Endothelial cell of umbilical vein (primary cell): ENCODE measurements at regions not wholly inside any gene's neighbourhood (a gene's known extent, or its start where the extent isn't known, plus 50 kb on each side); places are given as distances from the start of the nearest gene placed in this dataset.

Experiments
- BruUV-seq: library from RNA; stranded (reverse); fragments of 400-500 nt; replicated peaks from 2 replicates; lab custom pipeline; 2021; lab: Mats Ljungman, UMichigan
- CTCF ChIA-PET: fragments of 300-600, 350-600 bp; sonication (Branson Sonifier 250); formaldehyde crosslinking; loops from one replicate; lab custom pipeline; 2021; ENCODE audit warnings: antibody characterized with exemption, inconsistent platforms; lab: Charles Lee
- POLR2A ChIA-PET: fragments of 300-600, 350-600 bp; sonication (Branson Sonifier 250); formaldehyde crosslinking; loops from one replicate; lab custom pipeline; 2021; ENCODE audit warnings: antibody characterized with exemption, inconsistent platforms; lab: Charles Lee
- DNase-seq: peaks from one replicate; pipeline ENCODE4 v3.0.0-alpha.2; 2011; ENCODE audit warnings: low read depth, low spot score
- FAIRE-seq: peaks from 2 replicates; lab custom pipeline; 2011; peaks lifted over from hg19 to GRCh38; lab: Jason Lieb, UNC
- H2AFZ ChIP-seq: 2 replicates; pipeline ENCODE4 v1.6.0; 2012; ENCODE audit warnings: low read depth, low read length, control low read depth, inconsistent platforms
- H3K27ac ChIP-seq: 2 replicates; pipeline ENCODE4 v1.5.1; 2011; ENCODE audit warnings: low read depth, mild to moderate bottlenecking, control low read depth, low read length, moderate library complexity; ENCODE audit not compliant: insufficient read depth
- H3K27me3 ChIP-seq, 2 experiments: 2 replicates each; pipeline versions ENCODE4 v1.6.0 to v1.6.1; 2011; ENCODE audit warnings: low read length in 2 of 2, mixed read lengths in 1 of 2; ENCODE audit not compliant: control insufficient read depth in 2 of 2, insufficient read depth in 2 of 2
- H3K36me3 ChIP-seq, 2 experiments: 2 replicates in 1 of 2; 3 replicates in 1 of 2; pipeline ENCODE4 v1.5.1; 2011; ENCODE audit warnings: low read length in 2 of 2, mild to moderate bottlenecking in 1 of 2, moderate library complexity in 1 of 2; ENCODE audit not compliant: control insufficient read depth in 2 of 2, insufficient read depth in 2 of 2; ENCODE audit errors: extremely low read depth in 1 of 2
- H3K4me1 ChIP-seq: 3 replicates; pipeline ENCODE4 v1.5.1; 2011; ENCODE audit warnings: mild to moderate bottlenecking, low read length; ENCODE audit not compliant: control insufficient read depth, insufficient read depth; ENCODE audit errors: extremely low read depth
- H3K4me2 ChIP-seq: 2 replicates; pipeline ENCODE4 v1.6.1; 2011; ENCODE audit warnings: low read length, control low read depth, mixed read lengths; ENCODE audit not compliant: insufficient read depth
- H3K4me3 ChIP-seq, 3 experiments: fragments of 200-600 bp in 1 of 3; sonication (generic), shearing (Covaris generic) in 1 of 3; replicated peaks in 1 of 3; 2 replicates each; pipeline ENCODE4 v1.5.1; 2011 to 2016; ENCODE audit warnings: control low read depth in 3 of 3, low read length in 3 of 3, mild to moderate bottlenecking in 2 of 3, inconsistent platforms in 1 of 3, low read depth in 1 of 3, moderate library complexity in 1 of 3; ENCODE audit not compliant: insufficient read depth in 1 of 3
- H3K79me2 ChIP-seq: 2 replicates; pipeline ENCODE4 v1.6.0; 2012; ENCODE audit warnings: low read length, inconsistent platforms; ENCODE audit not compliant: control insufficient read depth, insufficient read depth
- H3K9ac ChIP-seq: replicated peaks from 2 replicates; pipeline ENCODE3; 2011; ENCODE audit warnings: low read length, control low read depth; ENCODE audit not compliant: insufficient read depth; ENCODE audit errors: extremely low read depth
- H3K9me1 ChIP-seq: replicated peaks from 3 replicates; pipeline ENCODE4 v1.6.0; 2011; ENCODE audit warnings: mild to moderate bottlenecking, low read length; ENCODE audit not compliant: control insufficient read depth, insufficient read depth; ENCODE audit errors: extremely low read depth
- H3K9me3 ChIP-seq: replicated peaks from 2 replicates; pipeline ENCODE4 v1.5.1; 2012; ENCODE audit warnings: low read length, inconsistent platforms; ENCODE audit not compliant: control insufficient read depth, insufficient read depth
- H4K20me1 ChIP-seq: replicated peaks from 2 replicates; pipeline ENCODE3; 2011; ENCODE audit warnings: mild to moderate bottlenecking, low read length; ENCODE audit not compliant: control insufficient read depth, insufficient read depth; ENCODE audit errors: extremely low read depth
- CTCF ChIP-seq, 2 donors: IDR thresholded peaks; 1 replicate in 1 of 2; 2 replicates in 1 of 2; pipeline ENCODE4 v1.5.1; 2011; ENCODE audit warnings: low read length in 2 of 2, mild to moderate bottlenecking in 2 of 2, moderate library complexity in 2 of 2, control low read depth in 1 of 2, inconsistent platforms in 1 of 2, low read depth in 1 of 2; ENCODE audit not compliant: insufficient read depth in 1 of 2; ENCODE audit errors: extremely low read depth in 1 of 2
- EZH2 ChIP-seq: IDR thresholded peaks from 2 replicates; pipeline ENCODE4 v1.6.1; 2012; ENCODE audit warnings: borderline replicate concordance, low read depth, mild to moderate bottlenecking, moderate library complexity, low read length, inconsistent platforms; ENCODE audit not compliant: severe bottlenecking
- FOS ChIP-seq: IDR thresholded peaks from 2 replicates; pipeline ENCODE4 v1.6.1; 2011; ENCODE audit warnings: mild to moderate bottlenecking, low read length, moderate library complexity, borderline replicate concordance; ENCODE audit not compliant: insufficient read depth
- GATA2 ChIP-seq: IDR thresholded peaks from 2 replicates; pipeline ENCODE4 v1.7.0; 2011; ENCODE audit warnings: low read depth, mild to moderate bottlenecking, moderate library complexity, mixed read lengths, low read length; ENCODE audit not compliant: insufficient read length, insufficient read depth
- JUN ChIP-seq: IDR thresholded peaks from 2 replicates; pipeline ENCODE4 v1.6.1; 2011; ENCODE audit warnings: borderline replicate concordance, low read depth; ENCODE audit not compliant: insufficient read length, insufficient read depth
- MAX ChIP-seq: IDR thresholded peaks from 2 replicates; pipeline ENCODE4 v1.6.1; 2011; ENCODE audit not compliant: insufficient read depth, insufficient read length
- MYC ChIP-seq: IDR thresholded peaks from one replicate; pipeline ENCODE4 v1.6.1; 2011; ENCODE audit warnings: mild to moderate bottlenecking, low read depth, low read length
- POLR2A ChIP-seq: IDR thresholded peaks from 2 replicates; pipeline ENCODE4 v1.6.1; 2012; ENCODE audit warnings: low read depth, mild to moderate bottlenecking, control low read depth, low read length
- POLR2AphosphoS5 ChIP-seq: IDR thresholded peaks from 2 replicates; pipeline ENCODE4 v1.6.1; 2012; ENCODE audit warnings: low read depth, mild to moderate bottlenecking, control low read depth, low read length, moderate library complexity; ENCODE audit not compliant: insufficient read depth
- dilution Hi-C: fragments of 300-500 bp; cut with MboI; formaldehyde crosslinking; loops from one replicate; pipeline ENCODE4 v1.15.0; 2019; ENCODE audit warnings: low sequenced_read_pairs; ENCODE audit not compliant: extremely low pct_ligation_motif_present
- intact Hi-C: fragments of 100-400 bp; cut with micrococcal nuclease; formaldehyde crosslinking; loops from one replicate; pipeline ENCODE4 v1.10.0; 2022

GRCh38 chr7:95658676-95659075 is 62.4 kb upstream of the PDK4 start:
- no TSS peak for BruUV-seq
- Histone ChIP-seq H3K27ac (no peak overlapping the region), H3K4me2 (no peak overlapping the region), H3K36me3 (no peaks in the 10 kb centered on the region), H3K79me2 (no peaks in the 10 kb centered on the region), H4K20me1 (no peaks in the 10 kb centered on the region), H2AFZ (no peak overlapping the region), H3K4me3 (no peak overlapping the region), H3K27me3 (no peaks in the 10 kb centered on the region), H3K4me1 (no peaks in the 10 kb centered on the region), H3K9me3 (no peaks in the 10 kb centered on the region), H3K9me1 (no peaks in the 10 kb centered on the region), H3K9ac (no peak overlapping the region)
- ChIA-PET POLR2A (no interaction called here), CTCF (no interaction called here)
- intact Hi-C loops = no loop called here
- TF ChIP-seq EZH2 (no peak), POLR2A (no peak), CTCF (IDR thresholded peaks at IDR 0.05; ENCODE audit: extremely low read depth in 1 of 2, insufficient read depth in 1 of 2, low read depth in 1 of 2, low read length in 2 of 2) (no peak), JUN (no peak), MYC (no peak), FOS (no peak), POLR2AphosphoS5 (no peak), GATA2 (no peak), MAX (no peak)
- no peak for FAIRE-seq
- DNase-seq = no peak
- dilution Hi-C loops = no loop called here
